PC-3 (cell line): ENCODE measurements at regions not wholly inside any gene's neighbourhood (a gene's known extent, or its start where the extent isn't known, plus 50 kb on each side); places are given as distances from the start of the nearest gene placed in this dataset.

Experiments
- ATAC-seq: fragments of 200-7000 bp; cut with Tn5 transposase; 2 replicates; pipeline ENCODE4 v1.9.1; 2020; ENCODE audit warnings: mild to moderate bottlenecking, moderate library complexity
- BruUV-seq: library from RNA; stranded (reverse); fragments of 400-500 nt; replicated peaks from 2 replicates; lab custom pipeline; 2021; lab: Mats Ljungman, UMichigan
- CTCF ChIA-PET: fragments of 300-600 bp; sonication (Branson Sonifier 250); formaldehyde crosslinking; loops from one replicate; lab custom pipeline; 2022; ENCODE audit warnings: antibody characterized with exemption; lab: Charles Lee
- POLR2A ChIA-PET: fragments of 300-600 bp; sonication (Branson Sonifier 250); formaldehyde crosslinking; loops from one replicate; lab custom pipeline; 2022; ENCODE audit warnings: antibody characterized with exemption; ENCODE audit not compliant: unreplicated experiment; lab: Charles Lee
- DNase-seq: peaks from one replicate; pipeline ENCODE4 v3.0.0-alpha.2; 2015
- H2AFZ ChIP-seq: fragments of 300-600 bp; sonication (generic); 2 replicates; pipeline ENCODE4 v1.6.0; 2016; ENCODE audit warnings: antibody characterized with exemption, low read length
- H3F3A ChIP-seq: fragments of 300-600 bp; sonication (generic); one replicate; pipeline ENCODE4 v1.6.0; 2017; ENCODE audit warnings: antibody characterized with exemption, low read length, control low read depth, mild to moderate bottlenecking; ENCODE audit not compliant: unreplicated experiment
- H3K27ac ChIP-seq: fragments of 300-600 bp; sonication (generic); 2 replicates; pipeline ENCODE4 v1.5.1; 2016; ENCODE audit warnings: mild to moderate bottlenecking, low read length
- H3K27me3 ChIP-seq: fragments of 300-600 bp; sonication (generic); 2 replicates; pipeline ENCODE4 v1.6.1; 2016; ENCODE audit warnings: low read length, mixed read lengths
- H3K36me3 ChIP-seq: fragments of 300-600 bp; sonication (generic); 2 replicates; pipeline ENCODE4 v1.6.1; 2016; ENCODE audit warnings: low read depth, mixed run types, low read length, mixed read lengths
- H3K4me1 ChIP-seq: fragments of 300-600 bp; sonication (generic); 2 replicates; pipeline ENCODE4 v1.5.1; 2016; ENCODE audit warnings: low read length; ENCODE audit not compliant: insufficient read depth
- H3K4me2 ChIP-seq: fragments of 300-600 bp; sonication (generic); 2 replicates; pipeline ENCODE4 v1.6.0; 2016; ENCODE audit warnings: low read length
- H3K4me3 ChIP-seq: fragments of 300-600 bp; sonication (generic); 2 replicates; pipeline ENCODE4 v1.5.1; 2016; ENCODE audit warnings: mild to moderate bottlenecking, low read length, mixed read lengths
- H3K79me2 ChIP-seq: fragments of 300-600 bp; sonication (generic); 2 replicates; pipeline ENCODE4 v1.6.1; 2017; ENCODE audit warnings: low read length, mixed read lengths
- H3K9ac ChIP-seq: fragments of 300-600 bp; sonication (generic); 2 replicates; pipeline ENCODE4 v1.6.0; 2016; ENCODE audit warnings: mild to moderate bottlenecking, low read length
- H3K9me2 ChIP-seq: fragments of 300-600 bp; sonication (generic); replicated peaks from 2 replicates; pipeline ENCODE4 v1.6.1; 2016; ENCODE audit warnings: mixed run types, low read length, mixed read lengths
- H3K9me3 ChIP-seq: fragments of 300-600 bp; sonication (generic); 2 replicates; pipeline ENCODE4 v1.6.1; 2016; ENCODE audit warnings: low read length, mixed read lengths
- H4K20me1 ChIP-seq: fragments of 300-600 bp; sonication (generic); 2 replicates; pipeline ENCODE4 v1.6.1; 2016; ENCODE audit warnings: low read length, mixed read lengths
- EZH2 ChIP-seq: fragments of 300-600 bp; sonication (generic); IDR thresholded peaks from one replicate; pipeline ENCODE4 v1.6.1; 2017; ENCODE audit warnings: antibody characterized with exemption, mild to moderate bottlenecking, low read length; ENCODE audit not compliant: unreplicated experiment
- EZH2phosphoT487 ChIP-seq: fragments of 300-600 bp; sonication (generic); IDR thresholded peaks from 2 replicates; pipeline ENCODE4 v1.6.1; 2018; ENCODE audit warnings: mild to moderate bottlenecking, antibody characterized with exemption, low read length, borderline replicate concordance
- intact Hi-C: fragments of 100-400 bp; cut with micrococcal nuclease; formaldehyde crosslinking; loops from 2 replicates; pipeline ENCODE4 v1.9.0; 2023
- TF ChIP-seq, protein P1 (sequence below): fragments of 300-600 bp; sonication (generic); conservative IDR thresholded peaks from 2 replicates; pipeline ENCODE4 v1.5.1; 2017; ENCODE audit warnings: antibody characterized with exemption, low read depth, mild to moderate bottlenecking, low read length

DNA sequence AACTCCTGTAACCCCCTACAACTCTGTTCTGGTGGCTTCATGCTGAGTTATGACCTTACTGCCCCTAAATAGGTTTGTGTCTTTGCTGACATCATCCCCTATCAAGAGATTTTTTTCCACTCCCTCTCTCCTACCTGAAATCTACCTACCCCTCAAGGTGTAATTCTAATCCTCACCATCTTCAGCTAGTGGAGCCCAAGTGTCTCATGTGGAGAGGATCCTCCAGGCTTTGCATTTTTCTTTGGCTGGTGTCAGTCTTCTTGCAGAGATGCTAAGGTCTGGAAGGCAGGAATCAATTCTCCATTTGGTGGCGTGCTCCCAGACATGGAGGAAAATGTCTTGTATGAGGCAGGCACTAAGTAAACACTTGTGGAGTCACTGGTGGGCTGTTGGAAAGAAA, 74.8 kb upstream of the PRMT8 start:
- TF ChIP-seq EZH2, result no peak
- TF ChIP-seq, protein P1, sequence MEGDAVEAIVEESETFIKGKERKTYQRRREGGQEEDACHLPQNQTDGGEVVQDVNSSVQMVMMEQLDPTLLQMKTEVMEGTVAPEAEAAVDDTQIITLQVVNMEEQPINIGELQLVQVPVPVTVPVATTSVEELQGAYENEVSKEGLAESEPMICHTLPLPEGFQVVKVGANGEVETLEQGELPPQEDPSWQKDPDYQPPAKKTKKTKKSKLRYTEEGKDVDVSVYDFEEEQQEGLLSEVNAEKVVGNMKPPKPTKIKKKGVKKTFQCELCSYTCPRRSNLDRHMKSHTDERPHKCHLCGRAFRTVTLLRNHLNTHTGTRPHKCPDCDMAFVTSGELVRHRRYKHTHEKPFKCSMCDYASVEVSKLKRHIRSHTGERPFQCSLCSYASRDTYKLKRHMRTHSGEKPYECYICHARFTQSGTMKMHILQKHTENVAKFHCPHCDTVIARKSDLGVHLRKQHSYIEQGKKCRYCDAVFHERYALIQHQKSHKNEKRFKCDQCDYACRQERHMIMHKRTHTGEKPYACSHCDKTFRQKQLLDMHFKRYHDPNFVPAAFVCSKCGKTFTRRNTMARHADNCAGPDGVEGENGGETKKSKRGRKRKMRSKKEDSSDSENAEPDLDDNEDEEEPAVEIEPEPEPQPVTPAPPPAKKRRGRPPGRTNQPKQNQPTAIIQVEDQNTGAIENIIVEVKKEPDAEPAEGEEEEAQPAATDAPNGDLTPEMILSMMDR, result no peak
- no peak overlapping the region for H3K27ac ChIP-seq
- intact Hi-C loops, result no loop called here
- ChIA-PET CTCF (no interaction called here), POLR2A (no interaction called here)
- H3K27me3 ChIP-seq, result 0 out of 2 replicates have a peak, but pooled peaks cover 5% of the 10 kb centered on the region
- BruUV-seq, result no TSS peak
- no peak overlapping the region for H3K4me2 ChIP-seq
- H3K4me3 ChIP-seq, result no peak overlapping the region
- no peaks in the 10 kb centered on the region for H3K9me3 ChIP-seq
- no peaks in the 10 kb centered on the region for H3K36me3 ChIP-seq
- no peak overlapping the region for H2AFZ ChIP-seq
- no peaks in the 10 kb centered on the region for H3K79me2 ChIP-seq
- H3K4me1 ChIP-seq, result no peaks in the 10 kb centered on the region
- H4K20me1 ChIP-seq, result no peaks in the 10 kb centered on the region
- no peak for ATAC-seq
- DNase-seq, result no peak
- H3K9ac ChIP-seq, result no peak overlapping the region
- H3K9me2 ChIP-seq, result no peaks in the 10 kb centered on the region
- no peaks in the 10 kb centered on the region for H3F3A ChIP-seq

GRCh38 chr12:3416670-3417069, 74.3 kb upstream of the PRMT8 start:
- Histone ChIP-seq H3F3A (no peaks in the 10 kb centered on the region), H3K9me2 (no peaks in the 10 kb centered on the region), H3K9me3 (no peaks in the 10 kb centered on the region), H3K36me3 (no peaks in the 10 kb centered on the region), H3K9ac (no peak overlapping the region), H3K4me2 (no peak overlapping the region), H3K79me2 (no peaks in the 10 kb centered on the region), H4K20me1 (no peaks in the 10 kb centered on the region), H3K27ac (no peak overlapping the region), H3K4me1 (no peaks in the 10 kb centered on the region), H3K4me3 (no peak overlapping the region), H3K27me3 (0 out of 2 replicates have a peak, but pooled peaks cover 5% of the 10 kb centered on the region), H2AFZ (no peak overlapping the region)
- CTCF ChIA-PET, result no interaction called here
- POLR2A ChIA-PET, result no interaction called here
- ATAC-seq (no peak), DNase-seq (no peak)
- BruUV-seq, result no TSS peak
- TF ChIP-seq EZH2phosphoT487, result no peak
- TF ChIP-seq, protein P1, result no peak
- no peak for TF ChIP-seq EZH2
- intact Hi-C loops, result no loop called here

DNA sequence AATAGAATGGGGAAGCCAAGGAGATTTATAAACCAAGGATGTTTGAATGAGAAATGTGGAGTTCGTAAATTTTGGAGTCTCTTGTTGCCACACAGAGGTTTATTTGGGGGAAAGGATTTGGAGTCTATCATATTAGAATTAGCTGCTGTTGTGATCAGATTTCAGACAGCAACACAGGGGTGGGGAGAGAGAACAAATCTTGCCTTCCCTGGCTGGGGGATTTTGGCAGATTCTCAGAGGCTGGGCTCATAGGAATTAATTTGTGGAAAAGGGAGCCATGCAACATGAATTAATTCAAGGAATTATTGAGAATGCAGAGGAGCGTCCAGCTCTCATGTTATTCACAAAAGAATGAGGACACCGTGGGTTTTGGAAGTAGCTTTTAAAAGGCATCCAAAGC, 73.9 kb upstream of the PRMT8 start:
- no peak overlapping the region for H2AFZ ChIP-seq
- no peak overlapping the region for H3K9ac ChIP-seq
- 0 out of 2 replicates have a peak, but pooled peaks cover 5% of the 10 kb centered on the region for H3K27me3 ChIP-seq
- ATAC-seq (no peak), DNase-seq (no peak)
- ChIA-PET POLR2A (no interaction called here), CTCF (no interaction called here)
- TF ChIP-seq, protein P1, result no peak
- no peak for TF ChIP-seq EZH2
- TF ChIP-seq EZH2phosphoT487, result no peak
- no peaks in the 10 kb centered on the region for H3K79me2 ChIP-seq
- H3K9me3 ChIP-seq, result no peaks in the 10 kb centered on the region
- H3K4me1 ChIP-seq, result no peaks in the 10 kb centered on the region
- H4K20me1 ChIP-seq, result no peaks in the 10 kb centered on the region
- no peak overlapping the region for H3K4me3 ChIP-seq
- no peaks in the 10 kb centered on the region for H3K9me2 ChIP-seq
- no peaks in the 10 kb centered on the region for H3K36me3 ChIP-seq
- intact Hi-C loops, result no loop called here
- no peaks in the 10 kb centered on the region for H3F3A ChIP-seq
- no TSS peak for BruUV-seq
- no peak overlapping the region for H3K27ac ChIP-seq
- H3K4me2 ChIP-seq, result no peak overlapping the region
